ENCODE measurements at regions not wholly inside any gene's neighbourhood (a gene's known extent, or its start where the extent isn't known, plus 50 kb on each side); places are given as distances from the start of the nearest gene placed in this dataset.

DNA sequence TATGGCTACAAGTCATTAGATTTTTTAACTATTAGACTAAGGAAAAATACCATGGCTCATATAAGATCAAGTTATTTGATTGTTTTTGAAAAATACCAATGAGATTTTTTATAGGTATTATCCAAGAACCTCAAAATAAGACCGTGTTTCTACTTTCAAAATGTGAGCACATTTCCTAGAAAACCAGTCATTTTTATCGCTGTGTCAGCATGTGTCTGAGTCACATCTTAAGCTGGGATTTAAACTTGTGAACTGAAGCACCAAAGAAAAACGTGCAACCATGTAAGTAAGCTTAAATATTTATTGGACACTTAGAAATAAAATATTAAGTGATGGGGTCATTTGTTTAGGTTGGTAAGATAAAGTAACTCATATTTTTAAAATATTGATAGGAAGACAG, 1676.0 kb upstream of the NUDT12 start:
- no peak for TF ChIP-seq SP1 (IDR thresholded peaks at IDR 0.05)
- TF ChIP-seq, protein P1, sequence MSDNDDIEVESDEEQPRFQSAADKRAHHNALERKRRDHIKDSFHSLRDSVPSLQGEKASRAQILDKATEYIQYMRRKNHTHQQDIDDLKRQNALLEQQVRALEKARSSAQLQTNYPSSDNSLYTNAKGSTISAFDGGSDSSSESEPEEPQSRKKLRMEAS (IDR thresholded peaks at IDR 0.05) = no peak
- no peak for TF ChIP-seq EGR1 (IDR thresholded peaks at IDR 0.05; ENCODE audit: low read depth in 2 of 2)
- no peak for TF ChIP-seq RXRA (IDR thresholded peaks at IDR 0.05)
- TF ChIP-seq HNF4A (conservative IDR thresholded peaks at IDR 0.05) = no peak
- no peak for TF ChIP-seq REST (IDR thresholded peaks at IDR 0.05)
- TF ChIP-seq TAF1 (conservative IDR thresholded peaks at IDR 0.05) = no peak
- no peak for TF ChIP-seq FOXA1 (IDR thresholded peaks at IDR 0.05)
- DNase-seq (ENCODE audit: low spot score) = no peak

DNA sequence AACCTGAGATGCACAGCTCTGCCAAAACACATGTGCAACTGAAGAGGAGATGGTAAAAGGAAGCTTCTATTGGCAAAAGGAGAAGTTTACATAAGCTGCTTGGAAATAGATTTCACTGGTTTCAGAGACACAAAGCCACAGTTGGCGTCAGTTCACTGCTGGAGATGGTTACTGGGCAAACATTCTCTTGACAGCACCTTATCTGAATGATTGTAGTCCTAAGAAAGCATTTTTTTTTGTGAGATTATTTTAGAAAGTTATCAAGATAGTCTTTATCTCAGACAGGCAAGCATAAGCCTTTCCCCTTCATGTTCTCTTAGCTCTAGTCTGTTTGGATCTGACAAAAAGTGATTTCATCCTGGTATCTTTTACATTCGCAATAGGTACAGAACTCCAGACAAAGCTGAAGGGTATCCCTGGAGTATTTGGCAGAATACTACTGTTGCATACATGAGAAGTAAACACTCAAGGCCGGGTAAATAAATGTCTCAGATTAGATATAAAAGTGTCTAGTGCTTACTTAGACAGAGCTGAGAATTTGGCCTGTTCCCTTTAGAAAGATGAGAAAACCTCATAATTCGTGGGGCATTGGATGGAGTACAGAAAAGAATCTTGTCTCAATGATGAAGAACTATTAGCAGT, 1668.0 kb upstream of the NUDT12 start:
- Histone ChIP-seq H3K4me3 (ENCODE audit: low read depth in 1 of 3, low read length in 3 of 3) (no peak overlapping the region), H3K36me3 (ENCODE audit: control insufficient read depth in 4 of 4, insufficient read depth in 3 of 4, low read depth in 1 of 4, low read length in 3 of 4) (no peaks in the 10 kb centered on the region), H3K27ac (ENCODE audit: low read depth in 1 of 2, low read length in 2 of 2) (no peak overlapping the region), H3K4me1 (ENCODE audit: control insufficient read depth in 4 of 4, insufficient read depth in 4 of 4, low read length in 3 of 4) (no peaks in the 10 kb centered on the region), H3K9ac (ENCODE audit: low read depth in 1 of 2, low read length in 2 of 2) (no peak overlapping the region), H3K9me3 (ENCODE audit: control insufficient read depth in 4 of 4, low read length in 3 of 4) (no peaks in the 10 kb centered on the region), H3K27me3 (ENCODE audit: control insufficient read depth in 4 of 4, insufficient read depth in 4 of 4, low read length in 3 of 4) (no peaks in the 10 kb centered on the region)
- 33% methylated on average over 4 of the region's 4 CpGs for WGBS
- no peak for TF ChIP-seq CTCF (IDR thresholded peaks at IDR 0.05; ENCODE audit: low read depth, low read length, missing input control)
- TF ChIP-seq FOXA1 (IDR thresholded peaks at IDR 0.05) = no peak
- no peak for TF ChIP-seq GABPA (IDR thresholded peaks at IDR 0.05 in 1 of 2, conservative IDR thresholded peaks at IDR 0.05 in 1 of 2)
- TF ChIP-seq NR2F2 (IDR thresholded peaks at IDR 0.05) = no peak
- no peak for TF ChIP-seq REST (IDR thresholded peaks at IDR 0.05)
- TF ChIP-seq EGR1 (IDR thresholded peaks at IDR 0.05; ENCODE audit: low read depth in 2 of 2) = no peak
- no peak for TF ChIP-seq SP1 (IDR thresholded peaks at IDR 0.05)
- no peak for TF ChIP-seq HNF4G (IDR thresholded peaks at IDR 0.05)
- TF ChIP-seq, protein P1 (IDR thresholded peaks at IDR 0.05) = no peak
- no peak for TF ChIP-seq RAD21 (IDR thresholded peaks at IDR 0.05)
- no peak for TF ChIP-seq JUND (IDR thresholded peaks at IDR 0.05)
- no peak for TF ChIP-seq ATF3 (IDR thresholded peaks at IDR 0.05)
- TF ChIP-seq YY1 (IDR thresholded peaks at IDR 0.05) = no peak
- TF ChIP-seq RXRA (IDR thresholded peaks at IDR 0.05) = no peak
- no peak for TF ChIP-seq TAF1 (conservative IDR thresholded peaks at IDR 0.05)
- TF ChIP-seq HNF4A (conservative IDR thresholded peaks at IDR 0.05) = no peak
- no peak for TF ChIP-seq ZBTB33 (IDR thresholded peaks at IDR 0.05)
- DNase-seq (ENCODE audit: low spot score) = no peak

More for the DNA sequence above, 1676.0 kb upstream of the NUDT12 start:
- H3K27ac ChIP-seq (ENCODE audit: low read depth in 1 of 2, low read length in 2 of 2) = no peak overlapping the region
- 57% methylated on average over 3 of the region's 3 CpGs for WGBS
- no peak overlapping the region for H3K9ac ChIP-seq (ENCODE audit: low read depth in 1 of 2, low read length in 2 of 2)
- H3K9me3 ChIP-seq (ENCODE audit: control insufficient read depth in 4 of 4, low read length in 3 of 4) = no peaks in the 10 kb centered on the region
- no peaks in the 10 kb centered on the region for H3K36me3 ChIP-seq (ENCODE audit: control insufficient read depth in 4 of 4, insufficient read depth in 3 of 4, low read depth in 1 of 4, low read length in 3 of 4)
- H3K4me3 ChIP-seq (ENCODE audit: low read depth in 1 of 3, low read length in 3 of 3) = no peak overlapping the region
- no peaks in the 10 kb centered on the region for H3K4me1 ChIP-seq (ENCODE audit: control insufficient read depth in 4 of 4, insufficient read depth in 4 of 4, low read length in 3 of 4)
- H3K27me3 ChIP-seq (ENCODE audit: control insufficient read depth in 4 of 4, insufficient read depth in 4 of 4, low read length in 3 of 4) = no peaks in the 10 kb centered on the region

Data from liver (tissue), 8 donors.